GM19397 (cell line): ENCODE measurements at regions not wholly inside any gene's neighbourhood (a gene's known extent, or its start where the extent isn't known, plus 50 kb on each side); places are given as distances from the start of the nearest gene placed in this dataset.
"Not testable (repeated sequence)": the region's sequence is repeated elsewhere in the genome, so short reads cannot be mapped to it uniquely, and the experiment has no call there.

Experiments used
- ATAC-seq: cut with Tn5 transposase; IDR thresholded peaks from one replicate; pipeline ENCODE4 v1.9.1; 2021; ENCODE audit warnings: mild to moderate bottlenecking, moderate library complexity; ENCODE audit not compliant: unreplicated experiment

GRCh38 chr2:176935543-176936102 lies 277.0 kb upstream of the HNRNPA3 start:
- no peak for ATAC-seq

GRCh38 chr2:176936410-176936809 lies 276.2 kb upstream of the HNRNPA3 start:
- ATAC-seq: no peak

GRCh38 chr2:176944998-176945397 lies 267.6 kb upstream of the HNRNPA3 start:
- no peak for ATAC-seq

- ATAC-seq: no peak
Observed at GRCh38 chr2:176947754-176948153, 264.8 kb upstream of the HNRNPA3 start.

DNA sequence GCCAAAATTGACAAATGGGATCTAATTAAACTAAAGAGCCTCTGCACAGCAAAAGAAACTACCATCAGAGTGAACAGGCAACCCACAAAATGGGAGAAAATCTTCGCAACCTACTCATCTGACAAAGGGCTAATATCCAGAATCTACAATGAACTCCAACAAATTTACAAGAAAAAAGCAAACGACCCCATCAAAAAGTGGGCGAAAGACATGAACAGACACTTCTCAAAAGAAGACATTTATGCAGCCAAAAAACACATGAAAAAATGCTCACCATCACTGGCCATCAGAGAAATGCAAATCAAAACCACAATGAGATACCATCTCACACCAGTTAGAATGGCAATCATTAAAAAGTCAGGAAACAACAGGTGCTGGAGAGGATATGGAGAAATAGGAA lies 261.4 kb upstream of the HNRNPA3 start:
- ATAC-seq: not testable (repeated sequence)

- ATAC-seq: no peak
Observed at GRCh38 chr2:176956791-176957190, 255.8 kb upstream of the HNRNPA3 start.

DNA sequence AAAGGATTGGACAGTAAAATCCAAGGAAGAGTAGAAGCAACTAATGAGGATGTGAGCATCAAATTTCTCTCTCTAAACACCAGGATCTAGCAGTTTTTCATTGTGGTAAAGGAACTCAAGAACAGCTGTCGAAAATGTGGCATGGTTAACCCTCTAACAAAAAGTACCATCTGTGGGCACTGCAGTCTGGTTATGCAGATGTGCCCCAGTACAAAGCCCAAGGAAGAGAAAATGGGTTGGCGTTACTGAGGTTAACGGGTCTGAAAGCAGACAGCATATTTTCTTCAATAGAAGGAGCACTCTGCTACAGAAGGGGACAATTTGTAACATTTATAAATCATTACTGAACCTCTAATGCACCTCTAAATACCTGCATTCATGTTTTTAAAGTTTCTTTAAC lies 253.0 kb upstream of the HNRNPA3 start:
- ATAC-seq: no peak

DNA sequence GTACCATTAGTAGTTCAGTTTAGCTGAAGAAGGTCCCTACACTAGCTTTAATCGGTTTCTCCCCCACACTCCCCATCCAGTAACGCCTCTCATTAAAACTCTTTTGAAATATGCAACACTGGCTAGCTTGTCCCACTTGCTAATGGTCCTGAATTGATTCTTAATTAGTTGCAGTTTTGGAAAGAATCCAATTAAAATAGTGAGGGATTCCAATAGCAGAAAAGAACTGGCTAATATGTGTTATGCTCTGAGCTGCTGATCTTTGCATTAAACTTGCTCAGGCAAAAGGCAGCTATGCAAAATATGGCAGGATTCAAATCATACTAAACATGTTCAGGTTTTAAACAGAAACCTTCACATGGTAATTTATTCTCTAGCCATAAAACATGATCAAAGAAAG lies 252.5 kb upstream of the HNRNPA3 start:
- ATAC-seq: no peak

GRCh38 chr2:176960736-176961520 lies 251.7 kb upstream of the HNRNPA3 start:
- no peak for ATAC-seq

DNA sequence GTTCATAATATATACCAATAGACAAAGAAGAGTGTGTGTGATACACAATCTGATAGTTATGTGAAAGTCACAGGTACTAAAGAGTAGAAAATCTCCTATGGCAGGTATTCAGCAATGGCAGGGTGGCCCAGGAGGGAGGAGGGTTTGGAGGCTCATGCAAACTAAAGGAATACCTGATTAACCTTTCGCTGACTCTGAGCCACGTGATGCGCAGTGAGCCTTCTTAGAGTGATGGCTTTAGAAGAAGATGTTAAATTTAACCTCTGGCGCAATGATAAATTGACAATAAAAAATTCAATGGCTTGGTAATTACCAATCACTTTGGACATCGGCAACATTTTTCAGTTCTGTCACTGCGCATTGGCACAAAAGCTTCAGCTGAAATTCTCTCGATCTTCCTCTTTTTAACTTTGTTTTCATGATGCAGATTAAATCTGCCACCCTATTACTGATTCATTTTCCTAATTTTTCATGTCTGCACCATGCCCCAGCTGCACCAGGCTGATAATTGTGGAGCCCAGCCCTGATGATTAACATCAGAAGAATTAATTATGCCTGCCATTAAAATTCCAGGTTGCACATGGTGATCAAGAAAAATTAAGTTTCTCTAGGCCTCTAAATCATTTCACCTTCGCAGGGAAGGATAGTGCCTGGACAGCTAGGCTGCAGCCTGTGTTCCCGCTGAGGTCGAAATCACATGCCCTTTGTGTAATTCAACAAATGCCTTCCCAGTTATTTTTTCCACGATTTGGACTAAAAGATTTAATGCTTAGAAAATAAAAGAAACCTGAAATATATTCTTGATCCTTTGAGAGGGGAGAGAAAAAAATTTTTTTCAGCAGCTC lies 250.6 kb upstream of the HNRNPA3 start:
- ATAC-seq: no peak

GRCh38 chr2:176963568-176964287 lies 248.9 kb upstream of the HNRNPA3 start:
- no peak for ATAC-seq

DNA sequence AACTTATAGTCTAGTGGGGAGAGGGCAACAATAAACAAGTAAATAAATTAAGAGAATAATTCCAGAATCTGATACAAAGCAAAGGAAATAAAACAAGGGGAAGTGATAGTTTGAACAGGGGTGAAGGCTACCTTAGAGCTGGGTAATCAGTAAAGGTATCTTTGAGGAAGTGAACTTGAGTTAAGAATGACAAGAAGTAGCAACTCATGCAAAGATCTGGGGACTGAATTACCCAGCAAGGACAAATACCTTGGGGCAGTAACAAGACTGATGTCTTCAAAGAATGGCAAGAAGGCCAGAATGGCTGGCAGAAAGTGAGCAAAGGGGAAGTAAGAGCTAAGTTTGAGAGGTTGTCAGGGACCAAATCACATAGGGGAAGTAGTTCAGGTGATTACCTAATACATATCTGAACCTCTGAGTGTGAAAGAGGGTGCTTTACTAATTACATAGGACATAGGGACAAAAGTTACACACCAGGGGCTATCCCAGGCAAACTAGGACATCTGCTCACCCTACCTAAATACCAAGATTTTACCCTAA lies 244.6 kb upstream of the HNRNPA3 start:
- no peak for ATAC-seq

DNA sequence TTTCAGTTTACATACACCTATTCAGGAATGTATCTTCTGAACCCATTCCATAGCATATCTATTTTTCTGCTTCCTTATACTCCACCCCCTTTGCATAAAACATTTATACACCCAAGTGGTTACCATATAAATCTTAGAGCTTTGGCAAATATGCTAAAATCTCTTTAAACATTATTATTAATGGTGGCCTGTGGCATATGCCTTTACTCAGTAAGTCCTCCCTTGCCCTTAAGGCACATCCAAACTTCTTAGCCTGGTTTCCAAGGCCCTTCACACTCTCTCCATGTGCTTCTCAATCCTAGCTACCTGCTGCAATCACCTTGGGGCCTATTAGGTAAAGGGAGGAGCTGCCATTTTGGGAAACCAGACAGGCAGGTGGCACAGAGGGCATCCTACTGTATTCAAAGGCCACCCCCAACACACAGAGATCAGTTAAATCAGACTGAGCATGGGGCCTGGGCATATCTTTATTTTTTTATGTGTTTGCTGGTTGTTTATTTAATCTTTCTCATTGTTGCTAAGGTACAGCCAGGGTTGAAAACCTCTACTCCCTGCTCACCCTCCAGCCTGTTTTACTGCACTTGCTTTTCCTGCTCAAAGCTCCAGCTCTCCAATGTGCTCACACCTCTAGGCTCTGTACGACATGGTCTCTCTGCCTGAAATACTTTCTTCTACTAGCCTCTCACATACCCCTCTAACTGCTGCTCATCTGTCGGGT lies 242.8 kb upstream of the HNRNPA3 start:
- ATAC-seq: no peak

DNA sequence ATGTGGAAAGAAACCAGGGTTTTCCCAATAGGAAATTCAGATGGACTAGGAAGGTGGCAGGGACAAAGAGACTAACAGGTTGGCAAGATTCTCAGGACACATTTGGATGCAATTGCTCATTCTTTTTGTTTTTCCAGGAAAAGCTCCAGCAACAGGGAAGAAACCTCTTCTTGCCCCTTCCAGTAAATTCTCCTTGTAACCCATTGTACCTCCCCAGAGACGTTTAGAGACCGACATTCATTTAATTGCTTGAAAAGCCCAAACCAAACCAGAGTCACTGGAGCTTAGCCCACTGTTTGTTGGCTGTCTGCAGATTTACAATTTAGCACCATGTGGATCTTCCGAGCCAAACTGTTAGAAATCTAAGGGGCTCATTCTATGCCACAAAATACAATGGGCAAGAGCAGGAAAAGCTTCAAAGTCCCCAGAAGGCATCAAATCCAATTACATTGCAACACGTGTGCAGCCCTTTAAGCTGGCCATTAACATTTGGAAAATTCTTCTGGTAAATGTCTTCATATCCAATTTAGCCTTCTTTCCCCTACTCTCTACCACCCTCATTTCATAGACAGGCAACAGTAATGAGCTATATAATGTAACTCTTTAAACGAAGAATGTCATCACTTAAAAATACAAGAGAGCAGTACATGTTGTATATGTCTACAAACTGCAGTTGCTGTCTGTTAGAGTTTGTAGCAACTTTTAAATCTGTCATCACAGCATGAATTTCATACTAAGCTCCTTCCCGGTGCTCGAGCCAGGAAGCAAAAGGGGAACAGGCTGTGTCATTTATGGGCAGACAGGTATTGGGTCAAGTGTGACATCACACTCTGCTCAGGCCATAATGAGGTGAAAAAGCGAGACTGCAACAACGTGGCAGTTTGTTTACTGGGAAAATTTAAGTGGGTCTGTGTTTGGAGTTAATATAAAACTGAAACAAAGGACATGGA lies 235.6 kb upstream of the HNRNPA3 start:
- no peak for ATAC-seq

GRCh38 chr2:176978921-176979320 lies 233.7 kb upstream of the HNRNPA3 start:
- ATAC-seq: no peak

GRCh38 chr2:176979981-176980710 lies 232.4 kb upstream of the HNRNPA3 start:
- ATAC-seq: no peak

GRCh38 chr2:176984987-176985386 lies 227.6 kb upstream of the HNRNPA3 start:
- ATAC-seq: no peak

DNA sequence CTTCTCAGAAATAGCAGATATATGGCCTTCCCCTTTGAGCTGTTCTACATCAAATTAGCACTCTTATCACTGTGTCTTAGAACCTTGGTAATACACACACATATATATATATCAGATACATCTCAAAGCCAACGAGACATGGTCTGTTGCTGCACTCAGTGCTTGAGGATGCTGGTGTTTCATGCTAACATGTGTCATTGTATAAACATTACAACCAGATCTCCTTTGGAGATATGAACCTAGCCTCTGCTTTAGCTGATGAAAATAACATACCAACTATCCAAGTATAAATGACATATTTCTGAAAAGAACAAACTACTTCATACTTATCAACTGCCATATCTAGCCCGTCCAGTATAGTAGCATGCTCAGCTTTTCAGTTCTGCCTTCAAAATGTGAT lies 226.7 kb upstream of the HNRNPA3 start:
- ATAC-seq: no peak
